Tibial nerve (tissue), 4 donors: ENCODE measurements at regions not wholly inside any gene's neighbourhood (a gene's known extent, or its start where the extent isn't known, plus 50 kb on each side); places are given as distances from the start of the nearest gene placed in this dataset.

Experiments used
- CTCF ChIP-seq, 5 experiments: fragments of 200-600 bp in 3 of 5; fragments of 450-650 bp in 2 of 5; sonication (generic) in 3 of 5; IDR thresholded peaks; one replicate each; pipeline ENCODE4 v1.5.1; 2016 to 2019; ENCODE audit warnings: antibody characterized with exemption in 5 of 5, mild to moderate bottlenecking in 3 of 5, moderate library complexity in 2 of 5
- EP300 ChIP-seq, 2 donors: sonication (generic); formaldehyde crosslinking; IDR thresholded peaks; one replicate each; pipeline ENCODE4 v1.6.1; 2017; ENCODE audit warnings: antibody characterized with exemption in 2 of 2, mild to moderate bottlenecking in 1 of 2
- POLR2A ChIP-seq, 2 donors: fragments of 450-650 bp; IDR thresholded peaks; one replicate each; pipeline ENCODE4 v1.6.1; 2017; ENCODE audit warnings: antibody characterized with exemption in 2 of 2, mild to moderate bottlenecking in 2 of 2, moderate library complexity in 2 of 2

- TF ChIP-seq CTCF (IDR thresholded peaks at IDR 0.05) (no peak), POLR2A (IDR thresholded peaks at IDR 0.05) (no peak), EP300 (IDR thresholded peaks at IDR 0.05) (no peak)
These were observed 1345.1 kb downstream of the SUCLG1 start for GRCh38 chr2:83113953-83114352.
